ENCODE measurements at regions not wholly inside any gene's neighbourhood (a gene's known extent, or its start where the extent isn't known, plus 50 kb on each side); places are given as distances from the start of the nearest gene placed in this dataset.

DNA sequence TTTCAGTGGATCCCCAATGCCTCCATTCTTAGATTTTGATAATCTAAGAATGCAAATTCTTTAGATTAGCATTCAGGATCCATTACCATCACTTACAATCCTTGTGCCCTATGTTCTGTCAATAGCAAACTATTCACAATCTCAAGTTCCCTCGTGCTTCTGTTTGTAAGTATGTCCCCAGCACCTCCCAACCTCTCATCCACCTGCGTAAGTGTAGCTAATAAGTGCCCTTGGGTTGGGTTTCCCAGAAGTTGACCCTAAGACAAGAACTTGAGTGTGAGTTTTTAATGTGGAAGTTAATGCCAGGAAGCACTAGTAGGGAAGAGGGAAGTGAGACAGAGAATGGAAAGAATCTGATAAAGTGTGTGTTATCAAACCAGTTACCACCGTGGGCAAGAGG is 72.6 kb upstream of the PAK5 start:
- no peak for DNase-seq (ENCODE audit: low spot score)
- Mint-ChIP-seq H3K36me3 (ENCODE audit: low read depth) (no peaks in the 10 kb centered on the region), H3K9me3 (ENCODE audit: low read depth) (no peaks in the 10 kb centered on the region), H3K27ac (ENCODE audit: unreplicated experiment) (no peak overlapping the region), H3K4me1 (ENCODE audit: low read depth) (no peaks in the 10 kb centered on the region), H3K4me3 (ENCODE audit: unreplicated experiment) (no peak overlapping the region), H3K27me3 (ENCODE audit: low read depth) (peaks cover 47% of the 10 kb centered on the region)
- TF ChIP-seq, protein P1, sequence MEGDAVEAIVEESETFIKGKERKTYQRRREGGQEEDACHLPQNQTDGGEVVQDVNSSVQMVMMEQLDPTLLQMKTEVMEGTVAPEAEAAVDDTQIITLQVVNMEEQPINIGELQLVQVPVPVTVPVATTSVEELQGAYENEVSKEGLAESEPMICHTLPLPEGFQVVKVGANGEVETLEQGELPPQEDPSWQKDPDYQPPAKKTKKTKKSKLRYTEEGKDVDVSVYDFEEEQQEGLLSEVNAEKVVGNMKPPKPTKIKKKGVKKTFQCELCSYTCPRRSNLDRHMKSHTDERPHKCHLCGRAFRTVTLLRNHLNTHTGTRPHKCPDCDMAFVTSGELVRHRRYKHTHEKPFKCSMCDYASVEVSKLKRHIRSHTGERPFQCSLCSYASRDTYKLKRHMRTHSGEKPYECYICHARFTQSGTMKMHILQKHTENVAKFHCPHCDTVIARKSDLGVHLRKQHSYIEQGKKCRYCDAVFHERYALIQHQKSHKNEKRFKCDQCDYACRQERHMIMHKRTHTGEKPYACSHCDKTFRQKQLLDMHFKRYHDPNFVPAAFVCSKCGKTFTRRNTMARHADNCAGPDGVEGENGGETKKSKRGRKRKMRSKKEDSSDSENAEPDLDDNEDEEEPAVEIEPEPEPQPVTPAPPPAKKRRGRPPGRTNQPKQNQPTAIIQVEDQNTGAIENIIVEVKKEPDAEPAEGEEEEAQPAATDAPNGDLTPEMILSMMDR (IDR thresholded peaks at IDR 0.05) = no peak

DNA sequence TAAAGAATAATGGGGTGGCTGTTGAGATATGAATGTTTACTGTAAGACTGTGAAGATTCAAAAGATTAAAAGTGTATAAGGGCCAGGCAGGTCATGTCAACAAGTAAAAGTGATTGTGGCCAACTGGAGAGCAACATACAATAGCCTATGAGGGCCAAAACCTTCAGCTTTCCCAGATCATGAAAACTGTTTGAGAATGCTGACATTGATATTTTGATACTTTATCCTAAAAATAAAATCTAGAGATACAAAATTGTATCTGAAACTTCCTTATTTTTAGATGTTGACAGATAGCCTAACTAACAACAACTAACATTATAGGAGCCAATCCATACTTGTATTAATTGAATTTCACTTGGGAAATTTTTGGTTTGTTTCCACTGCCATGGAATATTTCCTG is 70.3 kb upstream of the PAK5 start:
- Mint-ChIP-seq H3K4me1 (ENCODE audit: low read depth) (no peaks in the 10 kb centered on the region), H3K4me3 (ENCODE audit: unreplicated experiment) (no peak overlapping the region), H3K9me3 (ENCODE audit: low read depth) (no peaks in the 10 kb centered on the region), H3K27ac (ENCODE audit: unreplicated experiment) (no peak overlapping the region), H3K27me3 (ENCODE audit: low read depth) (peaks cover 51% of the 10 kb centered on the region), H3K36me3 (ENCODE audit: low read depth) (no peaks in the 10 kb centered on the region)
- no peak for DNase-seq (ENCODE audit: low spot score)
- TF ChIP-seq, protein P1 (IDR thresholded peaks at IDR 0.05) = no peak

DNA sequence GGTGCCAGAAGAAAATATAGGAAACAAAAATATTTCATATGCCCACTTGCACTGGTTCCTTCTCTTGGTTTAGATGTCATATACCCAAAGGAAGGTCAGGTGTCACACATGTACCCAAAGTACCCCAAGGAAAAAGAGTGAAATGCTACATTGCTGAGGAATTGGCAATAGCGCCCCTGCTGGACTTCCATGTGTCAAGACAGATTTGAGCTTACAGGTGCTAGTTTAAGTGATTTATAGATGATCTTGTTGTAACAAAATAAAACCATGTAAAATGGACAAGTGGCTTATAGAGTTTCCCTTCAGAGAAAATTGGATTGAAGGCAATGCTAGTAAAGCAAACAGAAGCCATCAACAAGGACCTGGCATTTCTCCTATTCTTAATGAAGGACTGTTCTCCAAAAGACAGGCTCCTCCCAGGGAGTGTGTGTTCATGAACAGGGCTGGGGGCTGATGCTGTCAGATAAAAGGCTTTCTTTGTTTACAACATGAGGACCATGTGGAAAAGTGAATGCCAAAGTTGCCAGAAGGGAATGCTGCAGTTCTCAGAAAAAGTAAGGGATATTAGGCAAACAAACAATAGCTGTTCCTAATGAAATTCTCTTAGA is 64.3 kb upstream of the PAK5 start:
- Mint-ChIP-seq H3K27ac (ENCODE audit: unreplicated experiment) (no peak overlapping the region), H3K9me3 (ENCODE audit: low read depth) (peaks cover 5% of the 10 kb centered on the region), H3K4me1 (ENCODE audit: low read depth) (no peaks in the 10 kb centered on the region), H3K4me3 (ENCODE audit: unreplicated experiment) (no peak overlapping the region), H3K27me3 (ENCODE audit: low read depth) (peaks cover 50% of the 10 kb centered on the region), H3K36me3 (ENCODE audit: low read depth) (no peaks in the 10 kb centered on the region)
- TF ChIP-seq, protein P1 (IDR thresholded peaks at IDR 0.05) = peak; percentile 70
- DNase-seq (ENCODE audit: low spot score) = no peak

DNA sequence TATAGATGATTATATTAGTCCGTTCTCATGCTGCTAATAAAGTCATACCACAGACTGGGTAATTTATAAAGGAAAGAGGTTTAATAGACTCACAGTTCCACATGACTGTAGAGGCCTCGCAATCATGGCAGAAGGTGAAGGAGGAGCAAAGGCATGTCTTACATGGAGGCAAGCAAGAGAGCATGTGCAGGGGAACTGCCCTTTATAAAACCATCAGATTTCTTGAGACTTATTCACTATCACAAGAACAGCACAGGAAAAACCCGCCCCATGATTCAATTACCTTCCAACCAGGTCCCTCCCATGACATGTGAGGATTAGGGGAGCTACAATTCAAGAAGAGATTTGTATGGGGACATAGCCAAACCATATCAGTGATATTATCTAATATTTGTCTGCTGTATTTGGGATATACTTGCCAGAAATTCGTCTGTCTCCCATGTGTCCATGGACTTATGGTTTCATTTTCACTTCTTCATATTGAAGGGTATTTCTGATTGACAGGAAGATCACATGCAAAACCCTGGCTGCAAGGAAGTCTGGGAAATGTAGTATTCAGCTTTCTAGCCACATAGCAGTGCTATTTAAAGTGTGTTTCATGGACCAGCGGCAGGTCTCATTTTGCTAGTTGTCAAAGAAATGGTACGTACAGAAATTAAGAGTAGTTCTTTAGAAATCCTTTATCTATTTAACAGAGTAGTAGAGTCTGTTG is 50.5 kb upstream of the PAK5 start:
- peaks cover 2% of the 10 kb centered on the region for H3K9me3 Mint-ChIP-seq (ENCODE audit: low read depth)
- no peak for DNase-seq (ENCODE audit: low spot score)
- H3K27ac Mint-ChIP-seq (ENCODE audit: unreplicated experiment) = no peak overlapping the region
- H3K36me3 Mint-ChIP-seq (ENCODE audit: low read depth) = no peaks in the 10 kb centered on the region
- H3K4me1 Mint-ChIP-seq (ENCODE audit: low read depth) = no peaks in the 10 kb centered on the region
- no peak overlapping the region for H3K4me3 Mint-ChIP-seq (ENCODE audit: unreplicated experiment)
- TF ChIP-seq, protein P1 (IDR thresholded peaks at IDR 0.05) = no peak
- peaks cover 10% of the 10 kb centered on the region for H3K27me3 Mint-ChIP-seq (ENCODE audit: low read depth)

Data from chondrocyte (in vitro differentiated cells).